ENCODE measurements at regions not wholly inside any gene's neighbourhood (a gene's known extent, or its start where the extent isn't known, plus 50 kb on each side); places are given as distances from the start of the nearest gene placed in this dataset.

DNA sequence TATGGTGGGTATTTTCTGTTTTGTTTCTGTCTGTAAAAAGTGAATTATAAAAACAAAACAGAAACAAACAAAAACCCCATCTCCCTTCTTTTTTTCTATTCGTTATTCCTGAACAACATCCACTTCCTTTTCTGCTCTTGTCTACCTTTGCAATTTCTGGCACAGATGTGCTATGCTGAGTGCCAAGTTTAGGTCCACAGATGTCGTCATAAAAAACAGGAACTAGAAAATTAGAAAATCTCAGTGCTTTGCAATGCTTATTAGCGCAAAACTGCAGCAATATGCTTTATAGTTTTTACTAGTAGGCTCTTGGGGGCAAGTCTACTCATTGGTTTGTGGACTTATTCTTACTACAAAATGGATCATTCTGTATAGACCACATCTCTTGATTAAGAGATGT, 94.2 kb upstream of the PRKCQ start:
- no peak for DNase-seq

DNA sequence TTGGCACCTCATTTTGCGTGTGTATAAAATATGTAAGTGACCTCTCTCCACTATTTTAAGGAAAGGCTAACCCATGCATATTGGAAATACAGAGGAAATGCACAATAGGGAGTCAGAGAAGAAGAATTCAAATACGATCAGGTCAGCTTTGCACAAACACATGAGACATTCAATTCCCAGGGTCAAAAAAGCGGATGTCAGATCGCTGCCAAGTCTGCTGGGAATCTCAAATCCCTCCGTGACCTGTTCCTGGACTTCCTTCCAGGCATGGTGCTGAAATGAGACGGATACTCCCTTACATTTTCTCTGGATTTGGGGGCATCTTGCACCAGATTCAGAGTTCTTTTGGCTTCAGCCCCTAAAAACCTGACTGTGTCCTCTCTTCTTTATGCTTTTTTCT, 91.9 kb upstream of the PRKCQ start:
- no peak for DNase-seq

DNA sequence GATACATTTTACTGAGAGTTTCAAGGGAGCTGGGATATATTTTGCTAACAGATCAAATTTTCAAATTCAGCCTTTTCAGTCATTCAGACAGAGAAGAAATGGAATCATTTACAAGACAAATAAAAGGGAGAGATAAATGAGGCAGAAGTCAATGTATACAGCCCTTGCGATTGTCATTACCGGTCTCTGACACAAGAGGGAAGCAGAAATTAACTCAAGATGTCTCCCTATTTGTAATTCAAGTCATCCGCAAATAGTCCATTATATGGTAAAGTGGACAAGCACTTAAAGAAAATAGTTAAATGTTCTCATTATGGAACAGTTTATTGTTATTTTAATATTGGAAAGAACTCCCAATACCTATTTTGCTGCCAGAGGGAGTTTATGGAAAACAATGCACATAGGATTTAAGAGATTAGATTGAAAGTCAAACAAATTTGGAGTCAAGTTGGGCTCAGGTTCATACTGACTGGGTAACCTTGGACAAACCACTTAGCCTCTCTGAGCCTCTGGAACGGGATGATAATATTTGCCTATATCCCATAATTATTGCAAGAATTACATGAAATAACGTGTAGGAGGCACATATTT, 89.3 kb upstream of the PRKCQ start:
- DNase-seq: no peak

DNA sequence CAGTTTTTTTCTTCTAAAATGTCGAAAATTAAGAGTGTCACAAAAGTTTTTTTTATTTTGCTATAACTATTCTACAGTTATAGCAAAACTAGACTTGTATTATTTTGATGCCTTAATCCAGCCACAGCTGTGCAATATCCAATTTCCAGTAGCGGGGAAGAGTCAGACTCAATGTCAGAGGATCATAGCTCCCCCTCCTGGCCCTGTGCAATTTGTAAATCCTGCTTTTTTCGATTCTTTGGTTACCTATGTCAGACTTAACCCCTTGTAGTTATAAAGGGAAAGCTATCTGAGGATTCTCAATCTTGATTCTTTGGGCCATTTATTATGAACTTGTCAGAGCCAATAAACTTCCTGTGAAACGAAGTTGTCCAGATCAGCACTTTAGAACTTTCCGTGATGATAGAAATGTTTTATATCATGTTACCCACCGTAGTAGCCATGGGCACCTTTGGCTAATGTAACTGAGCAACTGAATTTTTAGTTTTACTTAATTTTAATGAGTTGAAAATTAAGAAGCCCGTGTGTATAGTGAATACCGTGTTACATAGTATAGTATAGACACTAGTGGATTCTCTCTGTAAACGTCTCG, 87.7 kb upstream of the PRKCQ start:
- no peak for DNase-seq

DNA sequence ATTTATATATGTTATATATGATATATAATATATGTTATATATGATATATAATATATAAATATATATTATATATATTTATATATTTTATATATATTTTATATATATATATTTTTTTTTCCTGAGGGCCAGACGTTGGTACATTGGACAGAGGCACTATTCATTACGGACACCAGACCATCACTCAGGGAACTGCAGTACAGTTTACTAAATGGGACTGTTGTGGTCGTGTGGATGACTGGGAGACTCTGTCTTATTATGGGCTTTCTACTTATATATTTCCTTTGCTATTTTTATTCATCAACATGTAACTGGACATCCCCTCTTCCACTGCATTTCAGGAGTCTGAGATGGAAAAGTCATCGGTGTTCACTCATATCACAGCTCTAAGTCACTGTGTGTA, 87.1 kb upstream of the PRKCQ start:
- DNase-seq: no peak

DNA sequence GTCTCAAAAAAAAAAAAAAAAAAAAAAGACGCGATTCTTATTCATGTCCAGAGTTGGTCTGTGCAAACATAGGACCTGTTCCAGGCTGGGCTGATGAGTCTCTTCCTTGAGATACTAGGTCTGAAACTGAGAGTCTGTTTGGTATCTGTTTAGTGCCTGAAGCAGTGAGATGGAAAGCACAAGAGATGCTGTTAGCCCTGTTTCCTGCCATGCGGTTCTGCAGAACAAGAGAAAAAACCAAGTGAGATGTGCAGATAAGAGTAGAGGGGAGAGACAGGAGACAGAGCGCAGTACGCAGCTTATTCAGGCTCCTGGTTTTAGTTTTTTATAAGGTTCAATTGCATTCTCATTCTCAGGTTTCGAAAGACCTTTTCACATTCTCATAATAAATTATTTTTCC, 85.8 kb upstream of the PRKCQ start:
- no peak for DNase-seq

DNA sequence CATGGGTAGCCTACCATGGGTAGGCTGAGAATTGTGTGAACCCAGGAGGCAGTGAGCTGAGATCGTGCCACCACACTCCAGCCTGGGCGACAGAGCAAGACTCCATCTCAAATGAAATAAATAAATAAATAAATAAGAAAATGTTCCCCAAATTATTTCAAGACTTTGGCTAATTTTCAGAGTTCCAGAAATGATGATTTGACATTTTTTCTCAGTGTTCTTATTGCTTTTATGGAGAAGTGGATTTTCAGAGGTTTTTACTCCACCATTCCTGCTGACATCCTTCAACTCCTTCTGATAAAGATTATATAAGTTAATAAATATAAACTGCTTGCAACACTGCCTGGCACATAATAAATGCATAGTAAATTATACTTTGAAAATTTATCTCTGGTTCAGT, 80.4 kb upstream of the PRKCQ start:
- DNase-seq: no peak

DNA sequence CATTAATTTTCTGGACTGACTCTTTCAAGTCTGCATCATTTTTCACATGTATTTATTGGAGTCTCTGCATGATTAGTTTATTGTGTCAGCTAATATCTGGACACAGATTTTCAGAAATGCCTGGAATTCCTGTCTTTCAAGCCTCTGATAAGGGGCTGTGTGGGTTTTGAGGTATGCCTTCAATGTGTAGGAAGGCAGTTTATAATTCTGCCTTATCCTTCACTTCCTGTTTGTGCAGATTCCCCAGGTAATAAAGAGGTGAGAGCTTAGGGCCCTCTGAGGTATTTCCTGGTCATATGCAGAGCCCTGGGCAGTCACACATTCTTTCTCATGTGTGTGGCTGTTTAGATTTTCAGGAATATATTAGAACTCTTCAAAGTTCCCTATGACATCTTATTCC, 79.4 kb upstream of the PRKCQ start:
- no peak for DNase-seq

DNA sequence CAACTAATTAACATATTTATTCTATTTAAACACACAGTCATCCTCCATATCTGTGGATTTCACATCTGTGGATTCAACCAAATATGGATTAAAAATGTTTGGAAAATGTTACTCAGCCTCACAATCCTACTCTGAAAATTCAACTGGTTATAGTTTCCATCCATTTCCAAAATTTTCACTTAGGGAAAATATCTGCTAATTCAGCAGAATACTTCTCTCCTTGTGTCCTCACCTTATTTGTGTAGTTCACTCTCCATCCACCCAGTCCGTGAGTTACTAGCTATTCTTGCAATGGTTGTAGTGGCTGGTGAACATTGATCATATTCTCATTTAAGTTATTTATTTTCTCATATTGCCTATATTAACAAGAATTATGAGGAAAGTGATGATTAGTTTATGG, 77.6 kb upstream of the PRKCQ start:
- DNase-seq: no peak

DNA sequence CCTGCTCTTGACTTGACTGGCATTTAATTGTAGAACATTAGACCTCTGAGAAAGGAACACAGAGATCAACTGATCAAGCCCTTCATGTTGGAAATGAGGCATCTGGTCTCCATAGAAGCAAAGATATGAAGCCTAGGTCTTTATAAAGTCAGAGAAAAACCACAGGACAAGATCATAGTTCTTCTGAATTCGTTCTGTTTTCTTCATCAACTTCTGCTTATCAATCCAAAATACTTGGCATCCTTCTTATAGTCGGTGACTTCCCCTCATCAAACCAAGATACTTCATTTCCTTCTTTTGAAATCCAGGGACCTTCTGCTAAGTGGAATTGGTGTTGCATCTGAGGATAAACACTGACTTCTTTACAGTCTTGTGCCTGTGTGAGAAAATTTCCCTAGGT, 77.1 kb upstream of the PRKCQ start:
- DNase-seq: no peak

DNA sequence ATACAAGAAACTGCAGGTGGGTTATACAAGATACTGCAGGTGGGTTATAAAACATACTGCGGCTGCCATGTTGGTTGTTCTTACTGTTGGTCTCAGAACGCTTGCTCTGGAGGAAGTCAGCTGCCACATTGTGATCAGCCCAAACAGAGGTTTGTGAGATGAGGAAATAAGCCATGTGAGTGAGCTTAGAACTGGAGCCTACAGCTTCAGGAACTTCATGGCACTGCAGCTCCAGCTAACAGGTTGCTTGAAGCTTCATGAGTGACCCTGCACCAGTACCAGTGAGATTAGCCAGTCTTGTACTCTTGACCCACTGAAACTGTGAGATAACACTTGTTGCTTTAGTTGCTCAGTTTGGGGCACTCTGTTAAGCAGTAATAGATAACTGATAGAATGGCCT, 74.5 kb upstream of the PRKCQ start:
- DNase-seq: no peak

DNA sequence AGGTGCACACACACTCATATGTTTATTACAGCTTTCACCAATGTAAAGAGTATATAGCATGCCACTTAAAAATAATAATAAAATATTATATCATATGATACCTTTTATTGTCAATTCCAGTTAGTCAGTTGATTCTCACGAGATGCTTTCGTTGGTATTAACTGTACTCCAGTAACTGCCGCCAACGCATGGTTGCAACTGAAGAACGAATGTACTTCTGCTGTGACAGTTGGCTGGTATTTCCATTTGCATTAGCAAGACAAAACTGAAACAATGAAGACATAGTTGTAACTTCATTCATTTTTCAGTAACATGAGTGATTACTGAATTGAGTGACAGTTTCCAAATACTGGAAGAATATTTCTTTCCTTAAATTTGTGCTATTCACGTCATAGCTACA, 70.5 kb upstream of the PRKCQ start:
- no peak for DNase-seq

DNA sequence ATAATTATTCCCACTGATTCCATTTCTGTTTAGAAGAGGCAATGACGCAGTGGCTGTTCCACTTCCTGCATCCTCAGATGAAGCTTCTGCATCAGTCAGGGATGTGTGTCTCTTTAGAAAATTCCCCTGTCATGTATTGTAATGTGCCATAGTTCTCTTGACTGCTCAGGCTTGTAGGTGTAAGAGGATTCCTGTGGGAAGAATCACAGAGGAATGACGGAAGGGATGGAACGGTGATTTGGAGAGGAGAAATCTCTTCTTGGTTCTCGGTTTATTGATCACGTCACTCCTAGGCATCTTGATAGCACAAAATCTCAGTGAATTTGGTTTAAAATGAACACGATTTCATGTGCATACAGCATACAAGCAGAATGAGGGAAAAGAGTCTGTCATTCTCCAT, 69.8 kb upstream of the PRKCQ start:
- no peak for DNase-seq

DNA sequence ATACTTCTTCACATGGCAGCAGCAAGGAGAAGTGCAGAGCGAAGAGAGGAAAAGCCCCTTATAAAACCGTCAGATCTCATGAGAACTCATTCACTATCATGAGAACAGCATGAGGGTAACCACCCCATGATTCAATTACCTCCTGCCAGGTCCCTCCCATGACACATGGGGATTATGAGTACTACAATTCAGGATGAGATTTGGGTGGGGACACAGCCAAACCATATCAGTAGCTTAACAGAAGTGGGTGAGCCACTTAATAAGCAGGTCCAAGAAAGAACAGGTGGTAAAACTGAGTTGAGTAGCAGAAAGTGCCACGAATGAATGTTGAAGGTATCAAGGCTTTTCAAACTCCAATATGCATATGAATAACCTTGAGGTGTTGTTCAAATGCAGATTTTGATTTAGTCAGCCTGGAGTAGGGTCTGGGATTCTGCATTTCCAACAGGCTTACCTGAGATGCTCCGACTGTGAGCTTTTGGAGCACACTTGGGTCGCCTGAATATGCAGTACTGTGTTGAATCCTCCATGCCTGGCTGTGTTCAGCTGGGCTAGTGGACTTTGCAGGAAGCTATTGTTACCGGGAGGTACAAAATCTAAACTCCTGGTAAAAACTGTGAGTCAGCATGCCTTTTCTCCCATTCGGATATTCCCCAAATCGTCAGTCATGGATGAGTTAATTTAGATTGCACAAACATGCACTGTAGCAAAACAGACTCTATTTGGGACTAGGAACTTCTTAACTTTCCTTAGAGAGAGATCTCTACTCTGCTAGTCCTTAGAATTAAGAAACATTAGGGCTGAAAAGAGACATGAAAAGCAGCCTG, 69.0 kb upstream of the PRKCQ start:
- no peak for DNase-seq

DNA sequence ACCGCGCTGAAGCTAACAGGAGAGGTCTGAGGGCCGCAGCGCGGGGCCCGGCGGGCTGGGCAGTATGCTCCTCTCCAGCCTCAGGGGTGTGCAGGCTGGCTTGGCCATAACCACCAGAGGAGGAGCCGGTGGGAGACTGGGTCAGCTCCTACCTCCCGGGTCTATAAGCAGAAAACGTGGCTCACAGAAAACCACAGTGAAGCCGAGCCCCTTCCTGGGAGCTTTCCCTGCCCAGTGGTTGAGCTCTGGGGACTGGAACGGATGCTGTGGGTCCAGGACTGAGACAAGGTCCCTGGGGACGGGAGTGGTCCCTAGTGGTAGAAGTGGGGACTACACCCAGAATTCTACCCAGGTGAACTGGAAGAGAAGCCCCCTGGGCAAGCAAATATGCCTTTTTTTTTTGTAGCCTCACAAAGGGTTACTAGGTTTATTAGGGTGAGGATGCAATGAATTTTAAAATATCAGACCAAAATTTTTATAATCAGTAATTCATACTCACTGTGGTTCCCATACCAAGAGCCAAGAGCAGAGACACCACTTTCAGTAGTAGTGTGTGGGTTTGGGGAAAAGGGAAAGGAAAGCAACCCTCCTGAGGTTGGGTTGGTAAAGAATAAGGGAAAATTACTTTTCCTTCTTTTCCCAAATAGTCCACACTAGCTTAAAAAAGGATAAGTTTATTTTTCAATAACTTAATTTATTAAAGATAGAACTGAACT, 67.9 kb upstream of the PRKCQ start:
- peak; percentile 85 for DNase-seq

DNA sequence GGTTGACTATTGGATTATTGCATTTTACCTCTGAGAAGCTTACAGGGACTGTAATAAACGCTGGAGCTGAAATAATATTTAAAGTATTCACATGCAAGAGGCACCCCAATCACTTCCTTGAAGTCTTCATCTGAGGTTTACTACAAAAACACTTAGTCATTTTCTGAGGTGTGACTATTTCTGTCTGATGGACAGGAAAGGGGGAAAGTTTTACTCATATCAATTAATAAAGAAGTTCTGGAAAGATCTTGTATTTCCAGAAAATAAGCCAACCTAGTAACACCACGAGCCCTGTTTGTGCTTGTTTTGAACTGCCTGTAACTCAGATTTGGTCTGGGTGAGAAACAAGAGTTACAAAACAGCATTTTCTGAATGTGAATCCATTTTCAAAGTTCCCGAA, 63.9 kb upstream of the PRKCQ start:
- DNase-seq: no peak

DNA sequence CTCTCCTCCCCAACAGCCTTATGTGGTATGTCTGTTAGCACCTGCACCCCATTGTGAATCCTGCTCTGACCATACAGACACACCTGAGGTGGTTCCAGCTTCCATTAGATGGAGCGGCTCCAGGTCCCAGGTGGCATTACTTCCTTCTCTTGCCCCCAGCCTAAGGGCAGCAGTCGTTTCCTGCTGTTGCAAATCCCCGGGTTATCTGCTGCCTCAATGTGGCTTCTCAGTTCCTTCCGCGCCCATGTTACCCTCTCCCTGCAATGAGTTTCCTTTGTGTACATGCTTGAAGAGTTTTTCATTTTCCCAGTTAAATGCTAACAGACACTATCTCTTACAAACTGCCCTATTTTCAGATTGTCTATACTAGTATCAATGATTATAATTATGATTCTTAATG, 62.8 kb upstream of the PRKCQ start:
- DNase-seq: no peak

DNA sequence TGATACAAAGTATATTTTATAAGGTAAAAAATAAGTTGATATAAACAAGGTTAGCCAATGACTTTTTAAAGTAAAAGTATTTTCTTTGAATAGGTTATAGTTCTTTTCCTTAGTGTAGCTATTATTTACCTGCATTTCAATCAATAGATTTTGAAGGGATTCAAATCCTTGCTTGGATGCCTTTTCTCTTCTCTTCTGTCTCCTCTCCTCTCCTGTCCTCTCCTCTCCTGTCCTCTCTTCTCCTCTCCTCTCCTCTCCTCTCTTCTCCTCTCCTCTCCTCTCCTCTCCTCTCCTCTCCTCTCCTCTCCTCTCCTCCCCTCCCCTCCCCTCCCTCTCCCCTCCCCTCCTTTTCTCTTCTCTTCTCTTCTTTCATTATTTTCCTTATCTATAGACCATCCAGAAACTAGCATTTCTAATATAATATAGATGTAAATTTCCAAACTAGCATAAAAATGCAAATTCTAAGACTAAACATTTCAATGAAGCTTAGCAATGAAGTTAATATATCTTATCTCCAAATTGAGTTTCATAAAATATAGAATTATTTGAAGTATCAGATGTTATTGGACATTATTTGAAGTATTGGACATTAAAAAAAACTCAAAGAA, 60.5 kb upstream of the PRKCQ start:
- no peak for DNase-seq

DNA sequence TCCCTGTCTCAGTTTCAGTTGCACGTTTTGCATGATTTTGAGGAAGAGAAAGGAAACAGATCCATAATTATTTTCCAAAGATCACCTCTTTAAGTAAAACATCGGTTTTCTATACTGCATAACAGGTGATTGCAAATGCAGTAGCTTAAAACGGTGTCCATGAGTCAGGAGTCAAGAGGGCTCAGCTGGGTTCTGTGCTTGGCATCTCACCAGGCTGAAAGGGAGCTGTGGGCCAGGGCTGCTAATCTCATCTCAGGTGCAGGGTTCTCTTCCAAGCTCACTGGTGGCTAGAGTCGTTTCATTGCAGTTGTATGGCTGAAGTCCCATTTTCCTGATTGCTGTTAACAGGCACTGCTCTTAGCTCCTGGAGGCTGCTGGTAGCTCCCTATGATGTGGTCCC, 57.0 kb upstream of the PRKCQ start:
- no peak for DNase-seq

DNA sequence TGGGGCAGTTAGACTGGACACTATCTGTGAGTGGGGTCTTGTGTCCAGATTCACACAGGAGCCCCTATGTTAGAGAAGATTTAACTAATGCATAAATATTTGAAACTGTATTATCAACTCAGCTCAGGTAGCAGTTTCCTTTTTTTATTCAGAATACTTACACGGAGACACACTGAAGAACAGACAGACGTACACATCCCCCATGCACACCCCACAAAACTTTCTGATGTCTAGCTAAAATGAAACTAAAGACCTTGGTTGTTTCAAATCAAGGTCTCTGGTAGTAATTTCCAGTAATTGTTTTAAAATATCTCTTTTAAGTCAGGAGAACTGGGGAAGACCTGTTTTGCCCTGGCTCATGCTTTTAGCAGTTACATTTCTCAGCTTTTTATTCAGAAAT, 55.7 kb upstream of the PRKCQ start:
- DNase-seq: no peak
